Esophagus squamous epithelium (tissue), 5 donors: ENCODE measurements at regions not wholly inside any gene's neighbourhood (a gene's known extent, or its start where the extent isn't known, plus 50 kb on each side); places are given as distances from the start of the nearest gene placed in this dataset.

Experiments used
- DNase-seq: peaks from one replicate; lab custom pipeline; 2025; lab: John Stamatoyannopoulos, UW
- H3K27ac ChIP-seq, 4 donors: fragments of 200-600 bp; sonication (generic); one replicate each; pipeline ENCODE4 v1.5.1; 2016 to 2019; ENCODE audit warnings: mild to moderate bottlenecking in 1 of 4
- H3K27me3 ChIP-seq, 4 donors: fragments of 200-600 bp; sonication (generic); 1 replicate in 3 of 4; 2 replicates in 1 of 4; pipeline versions ENCODE4 v1.5.1 to v1.6.0; 2017 to 2021; ENCODE audit warnings: antibody characterized with exemption in 1 of 4
- H3K36me3 ChIP-seq, 3 donors: fragments of 200-600 bp; sonication (generic); one replicate each; pipeline ENCODE4 v1.5.1; 2016 to 2019
- H3K4me1 ChIP-seq, 3 donors: fragments of 200-600 bp; sonication (generic); one replicate each; pipeline ENCODE4 v1.5.1; 2017 to 2019
- H3K4me3 ChIP-seq, 4 donors: fragments of 200-600 bp; sonication (generic); 1 replicate in 3 of 4; 2 replicates in 1 of 4; pipeline ENCODE4 v1.5.1; 2016 to 2019; ENCODE audit warnings: mild to moderate bottlenecking in 2 of 4, moderate library complexity in 1 of 4
- H3K9me3 ChIP-seq, 3 donors: fragments of 200-600 bp; sonication (generic); one replicate each; pipeline ENCODE4 v1.5.1; 2016 to 2019
- CTCF ChIP-seq, 6 experiments: fragments of 450-650 bp in 4 of 6; fragments of 200-600 bp in 2 of 6; sonication (generic) in 2 of 6; IDR thresholded peaks; one replicate each; pipeline ENCODE4 v1.5.1; 2016 to 2019; ENCODE audit warnings: antibody characterized with exemption in 6 of 6, mild to moderate bottlenecking in 4 of 6, moderate library complexity in 4 of 6
- POLR2A ChIP-seq, 4 donors: fragments of 450-650 bp; IDR thresholded peaks; one replicate each; pipeline ENCODE4 v1.6.1; 2017; ENCODE audit warnings: antibody characterized with exemption in 4 of 4, mild to moderate bottlenecking in 4 of 4, moderate library complexity in 3 of 4
- WGBS, 2 donors: methylation state at CpG; one replicate each; pipeline ENCODE4 v1.1.5; 2018; 5-methylcytosine and 5-hydroxymethylcytosine counted together
- intact Hi-C: fragments of 100-400 bp; cut with DNase I; formaldehyde crosslinking; loops from one replicate; pipeline ENCODE4 v1.15.0; 2022
- donor health status: DM: yes; HTN: yes; CAD: no.

DNA sequence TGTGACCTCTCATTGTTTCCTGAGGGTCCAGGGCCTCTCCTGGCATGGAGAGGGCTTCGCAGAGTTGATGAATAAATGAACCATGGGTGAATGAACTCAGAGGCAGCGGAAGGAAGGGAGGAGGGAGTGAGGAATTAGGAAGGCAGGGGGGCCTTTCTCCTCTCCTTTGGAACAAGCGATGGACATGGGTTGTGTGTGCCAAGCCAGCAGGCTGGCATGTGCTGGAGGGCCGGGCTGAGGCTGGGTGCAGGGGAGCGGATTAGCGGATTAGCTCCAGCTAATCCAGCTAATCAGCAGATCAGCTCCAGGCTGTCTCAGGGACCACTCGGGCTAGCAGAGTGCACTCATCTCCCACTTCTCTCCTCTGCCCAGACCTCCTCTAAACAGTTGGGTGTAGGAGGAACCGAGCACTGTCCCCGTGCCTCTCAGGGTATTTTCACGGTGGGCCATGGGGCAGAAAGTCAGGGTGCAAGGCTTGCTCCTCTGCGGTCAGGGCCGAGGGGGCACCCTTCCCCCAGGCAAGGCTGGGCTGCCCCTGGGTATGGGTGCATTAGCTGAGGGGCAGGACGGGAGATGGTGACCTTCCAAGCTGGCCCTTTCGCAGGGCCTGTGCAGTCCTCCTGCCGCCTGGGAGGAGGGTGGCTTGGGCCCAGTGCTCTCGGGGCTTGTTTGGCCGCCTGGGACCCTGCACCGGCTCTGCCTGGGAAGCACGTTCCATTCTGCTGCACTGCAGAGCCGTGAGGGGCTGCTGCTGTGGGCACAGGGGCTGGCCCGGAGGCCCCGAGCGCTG is 120.3 kb upstream of the B3GAT1 start:
- intact Hi-C loops: no loop called here
- 68 to 74% methylated on average over 5 to 8 of the region's 23 CpGs for WGBS, 2 donors
- DNase-seq: no peak
- Histone ChIP-seq H3K4me1 (no peaks in the 10 kb centered on the region), H3K27me3 (peaks cover 0 to 38% (median 0%) of the 10 kb centered on the region in 4 donors), H3K27ac (no peak overlapping the region), H3K36me3 (no peaks in the 10 kb centered on the region), H3K4me3 (no peak overlapping the region), H3K9me3 (no peaks in the 10 kb centered on the region)
- TF ChIP-seq POLR2A (IDR thresholded peaks at IDR 0.05): no peak
- no peak for TF ChIP-seq CTCF (IDR thresholded peaks at IDR 0.05)

DNA sequence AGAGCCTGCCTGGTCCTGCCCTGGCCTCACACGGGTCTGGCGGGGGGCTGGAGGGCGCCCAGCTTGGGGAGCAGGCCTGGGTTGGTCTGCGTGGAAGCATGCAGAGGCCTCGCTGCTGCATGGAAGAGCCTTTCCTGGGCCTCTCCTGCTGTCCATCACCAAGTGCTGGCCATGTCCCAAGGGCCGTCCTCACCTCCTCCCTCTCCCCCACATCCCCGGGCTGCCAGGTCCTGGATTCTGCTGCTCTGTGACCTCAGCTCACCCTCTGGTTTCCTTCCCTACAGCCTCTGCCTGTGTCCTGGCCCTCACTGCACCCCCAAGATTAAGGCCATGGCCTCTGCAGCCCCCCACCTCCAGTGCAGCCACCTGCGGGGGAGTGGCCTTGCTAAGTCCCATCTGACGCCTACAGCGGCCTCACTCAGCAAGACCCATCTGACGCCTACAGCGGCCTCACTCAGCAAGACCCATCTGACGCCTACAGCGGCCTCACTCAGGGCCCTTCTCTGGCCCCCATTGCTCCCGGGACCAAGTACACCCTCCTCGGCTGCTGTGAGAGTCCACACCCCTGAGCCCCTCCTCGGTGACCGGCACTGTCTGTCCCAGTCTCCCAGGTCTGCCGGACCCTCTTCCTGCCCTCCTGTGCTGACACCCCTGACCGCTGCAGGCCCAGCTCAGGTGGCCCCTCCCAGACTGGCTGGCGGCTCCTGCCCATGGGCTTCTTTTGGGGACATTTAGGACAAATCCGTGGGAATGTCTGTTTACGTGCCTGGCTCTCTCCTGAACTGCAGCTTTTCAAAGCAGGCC is 119.5 kb upstream of the B3GAT1 start:
- intact Hi-C loops: no loop called here
- Histone ChIP-seq H3K4me1 (no peaks in the 10 kb centered on the region), H3K27ac (no peak overlapping the region), H3K4me3 (no peak overlapping the region), H3K9me3 (no peaks in the 10 kb centered on the region), H3K27me3 (peaks cover 0 to 32% (median 0%) of the 10 kb centered on the region in 4 donors), H3K36me3 (no peaks in the 10 kb centered on the region)
- 20 to 72% methylated on average over 1 to 17 of the region's 23 CpGs for WGBS, 2 donors
- no peak for TF ChIP-seq CTCF (IDR thresholded peaks at IDR 0.05)
- no peak for TF ChIP-seq POLR2A (IDR thresholded peaks at IDR 0.05)
- DNase-seq: no peak

GRCh38 chr11:134530636-134531326 is 118.7 kb upstream of the B3GAT1 start:
- intact Hi-C loops: no loop called here
- Histone ChIP-seq H3K4me1 (no peaks in the 10 kb centered on the region), H3K4me3 (no peak overlapping the region), H3K27me3 (peaks cover 0 to 25% (median 0%) of the 10 kb centered on the region in 4 donors), H3K9me3 (no peaks in the 10 kb centered on the region), H3K36me3 (no peaks in the 10 kb centered on the region), H3K27ac (no peak overlapping the region)
- TF ChIP-seq CTCF (IDR thresholded peaks at IDR 0.05): no peak
- TF ChIP-seq POLR2A (IDR thresholded peaks at IDR 0.05): no peak
- 60 to 77% methylated on average over 7 to 13 of the region's 14 CpGs for WGBS, 2 donors
- no peak for DNase-seq

GRCh38 chr11:134529212-134530096 is 117.4 kb upstream of the B3GAT1 start:
- Histone ChIP-seq H3K27ac (no peak overlapping the region), H3K27me3 (peaks cover 0 to 18% (median 0%) of the 10 kb centered on the region in 4 donors), H3K4me1 (no peaks in the 10 kb centered on the region), H3K4me3 (no peak overlapping the region), H3K9me3 (no peaks in the 10 kb centered on the region), H3K36me3 (no peaks in the 10 kb centered on the region)
- DNase-seq: no peak
- WGBS, 2 donors: 70 to 80% methylated on average over 7 to 12 of the region's 26 CpGs
- TF ChIP-seq CTCF (IDR thresholded peaks at IDR 0.05) (no peak), POLR2A (IDR thresholded peaks at IDR 0.05) (no peak)
- intact Hi-C loops: no loop called here
